Body of pancreas (tissue), 4 donors: ENCODE measurements at regions not wholly inside any gene's neighbourhood (a gene's known extent, or its start where the extent isn't known, plus 50 kb on each side); places are given as distances from the start of the nearest gene placed in this dataset.

Experiments
- ATAC-seq: fragments of 150-250 bp; one replicate; pipeline ENCODE4 v1.9.1; 2016
- DNase-seq, 4 donors: peaks; one replicate each; pipeline ENCODE4 v3.0.0-alpha.2; 2019
- H3K27ac ChIP-seq, 4 donors: fragments of 200-600 bp; sonication (generic); 1 replicate in 3 of 4; 2 replicates in 1 of 4; pipeline versions ENCODE4 v1.5.1 to v1.6.1; 2016 to 2019; ENCODE audit warnings: mild to moderate bottlenecking in 1 of 4, mixed read lengths in 1 of 4, moderate library complexity in 1 of 4
- H3K27me3 ChIP-seq, 2 donors: fragments of 200-600 bp; sonication (generic); one replicate each; pipeline ENCODE4 v1.6.0; 2016; ENCODE audit warnings: mild to moderate bottlenecking in 1 of 2
- H3K36me3 ChIP-seq, 2 donors: fragments of 200-600 bp; sonication (generic); replicated peaks in 1 of 2; 2 replicates each; pipeline ENCODE4 v1.5.1; 2016; ENCODE audit warnings: low read depth in 2 of 2; ENCODE audit not compliant: insufficient read depth in 1 of 2
- H3K4me1 ChIP-seq: fragments of 200-600 bp; sonication (generic); one replicate; pipeline ENCODE4 v1.6.0; 2016
- H3K4me3 ChIP-seq, 2 donors: fragments of 200-600 bp; sonication (generic); 1 replicate in 1 of 2; 2 replicates in 1 of 2; pipeline ENCODE4 v1.5.1; 2016 to 2019
- H3K9me3 ChIP-seq, 3 donors: fragments of 200-600 bp; sonication (generic); 1 replicate in 2 of 3; 2 replicates in 1 of 3; pipeline ENCODE4 v1.5.1; 2016
- POLR2A ChIP-seq, 3 donors: fragments of 450-650 bp; IDR thresholded peaks; one replicate each; pipeline ENCODE4 v1.6.1; 2016; ENCODE audit warnings: antibody characterized with exemption in 3 of 3, mild to moderate bottlenecking in 2 of 3
- WGBS, 2 donors: methylation state at CpG; one replicate each; pipeline ENCODE4 v1.1.5; 2017; 5-methylcytosine and 5-hydroxymethylcytosine counted together
- intact Hi-C: fragments of 100-400 bp; cut with DNase I; formaldehyde crosslinking; loops from one replicate; pipeline ENCODE4 v1.15.1; 2023
- TF ChIP-seq, protein P1 (sequence below), 7 experiments: fragments of 450-650 bp in 4 of 7; fragments of 200-600 bp in 3 of 7; sonication (generic) in 3 of 7; IDR thresholded peaks; one replicate each; pipeline ENCODE4 v1.5.1; 2016 to 2019; ENCODE audit warnings: antibody characterized with exemption in 7 of 7

DNA sequence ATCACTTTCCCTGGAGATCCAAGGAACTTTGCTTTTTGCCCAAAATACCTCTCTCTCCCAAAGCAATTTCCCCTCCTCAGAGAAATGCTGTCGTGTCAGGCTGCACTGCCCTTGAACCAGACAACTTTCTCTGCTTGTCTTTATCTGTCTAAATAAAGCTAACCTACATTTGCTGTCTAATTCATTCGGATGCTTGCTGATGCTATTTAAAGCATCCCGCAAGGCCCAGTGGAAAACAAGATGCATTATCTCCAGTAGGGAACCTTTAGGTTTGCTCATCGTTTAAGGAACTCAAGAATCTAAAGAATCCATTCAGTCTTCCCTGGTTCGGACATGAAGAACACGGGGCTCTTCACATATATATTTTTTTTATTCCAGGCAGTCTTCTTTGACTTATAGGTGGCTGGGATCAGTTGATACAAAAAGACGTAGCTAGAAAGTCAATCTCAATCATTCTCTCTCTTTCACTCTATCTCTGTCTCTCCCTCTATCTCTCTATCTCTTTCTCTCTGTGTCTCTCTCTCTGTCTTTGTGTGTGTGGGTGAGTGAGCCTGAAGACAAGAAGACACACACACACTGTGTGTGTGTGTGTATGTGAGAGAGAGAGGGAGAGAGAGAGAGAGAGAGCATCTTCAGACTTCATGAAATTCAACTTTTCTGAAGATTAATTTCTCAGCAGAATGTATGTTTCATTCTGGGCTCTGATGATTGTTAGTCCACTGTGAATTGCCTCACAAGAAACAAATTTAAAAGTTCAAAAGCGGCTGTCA is 92.8 kb upstream of the MKLN1 start:
- TF ChIP-seq POLR2A (IDR thresholded peaks at IDR 0.05), result no peak
- TF ChIP-seq, protein P1, sequence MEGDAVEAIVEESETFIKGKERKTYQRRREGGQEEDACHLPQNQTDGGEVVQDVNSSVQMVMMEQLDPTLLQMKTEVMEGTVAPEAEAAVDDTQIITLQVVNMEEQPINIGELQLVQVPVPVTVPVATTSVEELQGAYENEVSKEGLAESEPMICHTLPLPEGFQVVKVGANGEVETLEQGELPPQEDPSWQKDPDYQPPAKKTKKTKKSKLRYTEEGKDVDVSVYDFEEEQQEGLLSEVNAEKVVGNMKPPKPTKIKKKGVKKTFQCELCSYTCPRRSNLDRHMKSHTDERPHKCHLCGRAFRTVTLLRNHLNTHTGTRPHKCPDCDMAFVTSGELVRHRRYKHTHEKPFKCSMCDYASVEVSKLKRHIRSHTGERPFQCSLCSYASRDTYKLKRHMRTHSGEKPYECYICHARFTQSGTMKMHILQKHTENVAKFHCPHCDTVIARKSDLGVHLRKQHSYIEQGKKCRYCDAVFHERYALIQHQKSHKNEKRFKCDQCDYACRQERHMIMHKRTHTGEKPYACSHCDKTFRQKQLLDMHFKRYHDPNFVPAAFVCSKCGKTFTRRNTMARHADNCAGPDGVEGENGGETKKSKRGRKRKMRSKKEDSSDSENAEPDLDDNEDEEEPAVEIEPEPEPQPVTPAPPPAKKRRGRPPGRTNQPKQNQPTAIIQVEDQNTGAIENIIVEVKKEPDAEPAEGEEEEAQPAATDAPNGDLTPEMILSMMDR (IDR thresholded peaks at IDR 0.05), result no peak
- H3K36me3 ChIP-seq, result no peaks in the 10 kb centered on the region

DNA sequence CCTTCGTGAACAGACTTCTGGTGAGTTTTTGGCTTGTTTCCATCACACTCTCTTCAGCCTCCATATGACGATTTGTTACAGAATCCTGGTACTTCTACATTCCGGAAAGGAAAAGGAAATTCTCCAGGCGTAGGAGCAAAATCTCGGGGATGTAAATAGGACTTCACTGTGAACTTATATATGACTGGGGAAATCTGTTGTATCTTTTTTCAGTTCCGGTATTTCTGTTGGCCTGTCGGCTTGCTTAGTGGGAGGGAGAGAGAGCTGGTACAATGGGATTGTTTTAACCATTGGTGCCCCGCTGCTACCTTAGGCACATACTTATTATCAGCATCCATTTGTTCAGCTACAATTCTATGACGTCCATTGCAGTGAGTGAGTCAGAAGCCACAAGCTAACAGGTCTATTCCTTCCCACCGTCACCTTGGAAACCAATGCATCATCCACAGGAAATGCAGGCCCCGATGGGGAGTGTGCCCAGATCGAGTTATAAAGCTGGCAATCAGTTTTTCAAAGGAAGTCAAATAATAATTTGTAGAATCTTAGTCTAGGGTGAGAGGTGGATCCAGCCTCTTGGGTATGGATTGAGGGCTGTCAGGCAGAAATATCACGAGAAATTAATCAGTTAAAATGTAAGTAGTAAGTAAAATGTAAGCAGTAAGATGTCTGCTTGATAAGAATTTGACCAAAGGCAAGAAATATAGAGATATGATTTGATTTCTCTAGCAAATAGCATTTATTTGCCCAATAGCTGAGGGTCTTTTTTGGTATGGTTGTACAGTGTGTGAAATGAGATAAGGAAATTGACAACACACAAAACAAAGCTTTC is 92.0 kb upstream of the MKLN1 start:
- ATAC-seq (no peak), DNase-seq (peak in 2 of 4 donors; percentile 60 to 61)
- H3K4me1 ChIP-seq, result no peaks in the 10 kb centered on the region
- intact Hi-C loops, result no loop called here
- no peak overlapping the region for H3K4me3 ChIP-seq
- no peaks in the 10 kb centered on the region for H3K27me3 ChIP-seq
- no peaks in the 10 kb centered on the region for H3K36me3 ChIP-seq
- H3K9me3 ChIP-seq, result no peaks in the 10 kb centered on the region
- 45 to 62% methylated on average over 13 of the region's 13 CpGs for WGBS, 2 donors
- peak overlapping the region in 1 of 4 donors; percentile 3 for H3K27ac ChIP-seq
- no peak for TF ChIP-seq POLR2A (IDR thresholded peaks at IDR 0.05)
- TF ChIP-seq, protein P1 (IDR thresholded peaks at IDR 0.05), result no peak

More for the DNA sequence above, 92.8 kb upstream of the MKLN1 start:
- Histone ChIP-seq H3K27ac (no peak overlapping the region), H3K9me3 (no peaks in the 10 kb centered on the region), H3K4me3 (no peak overlapping the region), H3K27me3 (no peaks in the 10 kb centered on the region), H3K4me1 (no peaks in the 10 kb centered on the region)
- no peak for ATAC-seq
- intact Hi-C loops, result no loop called here
- WGBS, 2 donors, result 53 to 55% methylated on average over 8 of the region's 8 CpGs
- no peak for DNase-seq

DNA sequence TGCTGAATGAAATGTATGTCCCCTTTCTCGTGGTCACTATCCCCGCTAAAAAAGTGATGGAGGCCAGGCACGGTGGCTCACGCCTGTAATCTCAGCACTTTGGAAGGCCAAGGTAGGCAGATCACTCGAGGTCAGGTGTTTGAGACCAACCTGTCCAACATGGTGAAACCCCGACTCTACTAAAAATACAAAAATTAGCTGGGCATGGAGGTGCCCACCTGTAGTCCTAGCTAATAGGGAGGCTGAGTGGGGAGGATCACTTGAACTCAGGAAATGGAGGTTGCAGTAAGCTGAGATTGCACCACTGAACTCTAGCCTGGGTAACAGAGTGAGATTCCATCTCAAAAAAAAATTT is 91.4 kb upstream of the MKLN1 start:
- 82% methylated on average over 6 of the region's 6 CpGs for WGBS, 2 donors

DNA sequence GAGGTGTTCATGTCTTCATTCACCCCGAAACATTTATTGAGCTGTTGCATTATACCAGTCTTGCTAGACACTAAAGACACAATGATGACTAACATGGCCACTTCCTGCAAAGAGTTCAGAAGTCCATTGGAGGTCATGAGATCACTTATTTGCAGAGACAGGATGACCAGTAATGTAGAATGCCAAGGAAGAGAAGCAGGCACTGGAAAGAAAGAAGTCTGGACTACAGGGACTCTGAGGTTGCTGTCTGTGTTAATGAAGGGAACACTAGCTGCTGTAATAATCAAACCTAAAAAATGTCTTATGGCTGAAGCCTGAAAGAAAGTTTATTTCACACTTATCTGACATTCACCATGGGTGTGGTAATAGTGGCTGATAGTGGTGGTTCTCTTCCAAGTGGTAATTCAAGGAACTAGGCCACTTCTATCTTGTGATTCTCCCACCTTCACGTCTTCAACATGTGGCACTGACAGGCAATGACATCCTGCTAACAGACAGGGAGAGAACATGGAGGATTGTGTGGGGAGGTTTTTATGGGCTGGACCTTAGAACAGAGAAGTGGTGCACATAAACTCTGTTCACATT is 89.2 kb upstream of the MKLN1 start:
- H3K36me3 ChIP-seq, result no peaks in the 10 kb centered on the region
- H3K9me3 ChIP-seq, result no peaks in the 10 kb centered on the region
- H3K4me1 ChIP-seq, result no peaks in the 10 kb centered on the region
- ATAC-seq (no peak), DNase-seq (no peak)
- no peak overlapping the region for H3K4me3 ChIP-seq
- intact Hi-C loops, result no loop called here
- TF ChIP-seq, protein P1 (IDR thresholded peaks at IDR 0.05), result no peak
- TF ChIP-seq POLR2A (IDR thresholded peaks at IDR 0.05), result no peak
- 58 to 83% methylated on average over 2 of the region's 2 CpGs for WGBS, 2 donors
- H3K27me3 ChIP-seq, result no peaks in the 10 kb centered on the region
- H3K27ac ChIP-seq, result no peak overlapping the region

More for the DNA sequence above, 91.4 kb upstream of the MKLN1 start:
- TF ChIP-seq, protein P1 (IDR thresholded peaks at IDR 0.05), result no peak
- TF ChIP-seq POLR2A (IDR thresholded peaks at IDR 0.05), result no peak
- Histone ChIP-seq H3K27me3 (no peaks in the 10 kb centered on the region), H3K36me3 (no peaks in the 10 kb centered on the region), H3K27ac (no peak overlapping the region), H3K4me3 (no peak overlapping the region), H3K9me3 (no peaks in the 10 kb centered on the region), H3K4me1 (no peaks in the 10 kb centered on the region)
- ATAC-seq (no peak), DNase-seq (no peak)
- intact Hi-C loops, result no loop called here
